HG02885 (cell line): ENCODE measurements at regions not wholly inside any gene's neighbourhood (a gene's known extent, or its start where the extent isn't known, plus 50 kb on each side); places are given as distances from the start of the nearest gene placed in this dataset.

Source experiments
- ATAC-seq: cut with Tn5 transposase; IDR thresholded peaks from one replicate; pipeline ENCODE4 v1.9.1; 2021; ENCODE audit warnings: mild to moderate bottlenecking; ENCODE audit not compliant: unreplicated experiment, poor library complexity

DNA sequence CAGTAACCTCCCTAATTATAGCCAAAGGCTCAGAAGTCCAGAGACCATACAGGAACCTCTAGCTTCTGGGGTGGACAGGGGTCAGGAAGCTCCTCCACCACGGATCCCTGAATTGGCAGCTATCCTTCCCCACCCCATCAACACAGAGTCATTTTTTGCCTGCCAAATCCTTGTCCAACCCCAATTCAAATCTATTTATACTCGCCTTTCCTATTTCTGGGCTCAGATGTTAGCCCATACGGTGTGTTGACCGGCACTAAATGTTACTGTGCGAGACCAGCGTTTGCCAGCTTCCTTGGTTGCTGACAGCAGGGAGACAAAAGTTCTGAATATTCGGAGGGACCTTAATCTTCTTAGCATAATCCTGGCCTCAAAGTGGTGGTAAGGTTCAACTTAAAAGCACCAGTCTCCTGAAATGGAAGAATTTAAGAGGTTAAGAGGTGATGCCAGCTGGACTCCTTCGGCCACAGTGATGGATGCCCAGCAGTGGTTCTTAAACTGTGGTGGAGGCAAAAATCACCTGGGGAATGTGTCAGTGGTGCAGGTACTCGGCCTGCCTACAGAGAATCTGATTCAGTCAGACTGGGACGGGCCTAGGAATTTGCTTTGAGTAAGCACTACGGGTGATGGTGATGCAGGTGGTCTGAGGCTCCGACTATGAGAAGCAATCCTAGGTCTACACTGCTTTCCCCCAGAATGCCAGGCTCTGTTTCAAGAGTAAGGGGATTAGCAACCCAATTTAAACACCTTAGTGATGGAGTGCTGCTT is 204.8 kb upstream of the MEF2C start:
- no peak for ATAC-seq

GRCh38 chr5:89087128-89087527 is 204.1 kb upstream of the MEF2C start:
- ATAC-seq = no peak

DNA sequence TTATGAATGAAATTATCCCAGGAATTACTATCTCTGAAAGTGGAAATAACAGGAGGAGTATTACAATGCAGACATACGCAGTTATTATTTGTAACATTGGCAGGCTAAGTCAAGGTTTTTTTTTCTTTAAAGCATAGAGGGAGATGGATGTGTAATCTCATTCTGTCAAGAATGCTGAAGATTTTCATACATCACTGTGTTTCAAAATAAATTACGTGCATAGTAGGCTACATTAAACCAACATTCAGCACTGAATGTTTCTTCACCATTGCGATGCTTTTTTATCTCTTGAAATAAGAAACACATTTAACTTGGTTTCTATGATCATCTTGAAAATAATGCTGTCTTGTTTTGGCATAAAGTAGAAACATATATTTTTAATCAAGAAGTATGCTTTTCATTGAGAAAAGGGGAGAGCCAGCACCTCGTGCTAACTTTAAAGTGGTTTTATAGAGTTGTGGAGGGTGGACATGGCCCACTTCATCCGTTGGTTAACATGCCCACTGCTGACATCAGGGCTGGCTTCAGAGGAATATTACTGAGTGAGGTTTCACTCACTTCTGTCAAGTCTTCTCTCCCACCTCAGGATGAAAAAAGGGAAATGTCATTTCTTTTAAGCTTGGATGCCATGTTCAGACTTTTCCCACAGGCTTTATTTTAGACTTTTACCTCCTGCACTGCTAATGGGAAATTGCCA is 203.6 kb upstream of the MEF2C start:
- ATAC-seq = no peak

GRCh38 chr5:89083791-89084190 is 200.8 kb upstream of the MEF2C start:
- ATAC-seq = no peak

- ATAC-seq = peak; percentile 64
These were observed 198.4 kb upstream of the MEF2C start for GRCh38 chr5:89081360-89081759.

DNA sequence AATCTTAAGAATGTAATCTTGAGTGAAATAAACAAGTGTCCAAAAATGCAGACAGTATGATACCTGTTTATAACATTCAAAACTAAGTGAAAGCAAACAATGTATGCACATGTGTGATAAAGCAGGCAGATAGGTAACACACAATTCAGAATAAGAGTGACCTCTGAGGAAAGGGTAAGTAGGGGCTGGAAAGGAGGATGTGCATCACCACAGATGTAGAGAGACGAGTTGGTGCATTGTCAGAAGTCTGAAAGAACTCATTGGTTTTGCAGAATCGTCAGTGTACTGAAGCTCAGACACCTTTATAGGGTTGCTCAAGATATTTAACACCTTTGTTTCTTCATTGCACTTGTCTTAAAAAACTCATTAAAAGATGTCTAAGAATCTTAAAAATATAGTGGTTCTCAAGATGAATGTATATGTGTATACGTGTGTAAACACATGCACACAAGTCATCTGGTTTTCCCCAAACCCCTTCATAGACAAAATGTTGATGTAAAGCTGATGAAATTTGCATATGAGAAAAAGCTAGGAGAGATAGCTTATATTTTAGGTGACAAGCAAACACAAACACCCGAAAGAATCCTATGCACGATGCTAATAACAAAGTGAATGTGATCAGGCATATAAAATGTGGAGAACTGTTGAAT is 197.6 kb upstream of the MEF2C start:
- ATAC-seq = no peak

DNA sequence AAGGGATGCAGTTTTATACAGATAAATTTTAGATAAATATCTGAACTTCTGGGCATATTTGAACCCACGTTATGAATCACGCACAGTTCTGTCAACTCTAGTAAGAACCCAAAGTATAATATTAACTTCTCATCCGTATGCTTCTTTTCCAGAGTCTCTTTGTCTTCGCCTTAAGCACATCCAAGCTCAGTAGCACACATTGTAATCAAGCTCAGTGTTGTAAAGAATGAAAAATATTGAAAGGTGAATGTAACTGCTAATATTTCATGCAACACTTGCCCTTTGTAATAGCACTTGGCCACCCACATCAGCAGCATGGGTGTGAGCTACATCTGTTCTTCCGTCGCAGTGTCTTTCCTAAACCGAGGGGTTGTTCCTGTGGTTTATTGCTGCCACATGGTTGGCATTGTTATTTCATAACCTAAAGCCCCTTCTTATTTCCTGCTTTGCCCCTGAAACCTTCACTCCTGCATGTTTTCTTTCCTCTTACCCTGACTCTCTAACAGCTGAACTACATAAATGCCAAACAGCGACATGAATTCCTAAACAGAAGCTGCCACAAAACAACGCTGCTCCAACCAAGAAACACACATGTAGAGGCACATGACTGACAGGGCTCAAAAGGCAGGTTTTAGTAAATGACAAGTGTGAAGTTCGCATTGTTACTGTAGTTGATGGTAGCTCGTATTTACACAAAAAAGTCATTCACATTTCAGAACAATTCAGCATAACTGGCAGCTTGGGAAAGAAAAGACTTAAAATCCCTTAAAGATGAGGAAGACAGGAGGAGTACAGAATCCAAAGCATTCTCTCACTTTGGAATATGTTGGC is 190.1 kb upstream of the MEF2C start:
- ATAC-seq = no peak

DNA sequence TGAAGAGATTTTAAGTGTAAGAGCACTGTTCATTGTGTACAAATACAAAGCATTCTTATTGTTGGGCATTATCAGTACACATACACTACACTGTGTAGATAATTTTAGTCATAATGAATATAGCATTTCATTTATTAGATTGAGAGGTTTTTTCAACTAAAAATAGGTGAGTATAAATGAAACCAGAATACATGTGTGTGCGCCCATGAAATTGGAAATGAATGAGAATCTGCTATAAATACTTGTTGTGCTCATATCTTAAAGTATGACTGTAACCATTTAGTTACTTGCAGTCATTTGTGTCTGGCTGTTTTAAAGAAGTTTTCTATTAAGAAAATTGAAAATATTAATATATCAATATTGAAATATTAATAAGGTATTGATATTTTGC is 189.0 kb upstream of the MEF2C start:
- peak; percentile 81 for ATAC-seq

DNA sequence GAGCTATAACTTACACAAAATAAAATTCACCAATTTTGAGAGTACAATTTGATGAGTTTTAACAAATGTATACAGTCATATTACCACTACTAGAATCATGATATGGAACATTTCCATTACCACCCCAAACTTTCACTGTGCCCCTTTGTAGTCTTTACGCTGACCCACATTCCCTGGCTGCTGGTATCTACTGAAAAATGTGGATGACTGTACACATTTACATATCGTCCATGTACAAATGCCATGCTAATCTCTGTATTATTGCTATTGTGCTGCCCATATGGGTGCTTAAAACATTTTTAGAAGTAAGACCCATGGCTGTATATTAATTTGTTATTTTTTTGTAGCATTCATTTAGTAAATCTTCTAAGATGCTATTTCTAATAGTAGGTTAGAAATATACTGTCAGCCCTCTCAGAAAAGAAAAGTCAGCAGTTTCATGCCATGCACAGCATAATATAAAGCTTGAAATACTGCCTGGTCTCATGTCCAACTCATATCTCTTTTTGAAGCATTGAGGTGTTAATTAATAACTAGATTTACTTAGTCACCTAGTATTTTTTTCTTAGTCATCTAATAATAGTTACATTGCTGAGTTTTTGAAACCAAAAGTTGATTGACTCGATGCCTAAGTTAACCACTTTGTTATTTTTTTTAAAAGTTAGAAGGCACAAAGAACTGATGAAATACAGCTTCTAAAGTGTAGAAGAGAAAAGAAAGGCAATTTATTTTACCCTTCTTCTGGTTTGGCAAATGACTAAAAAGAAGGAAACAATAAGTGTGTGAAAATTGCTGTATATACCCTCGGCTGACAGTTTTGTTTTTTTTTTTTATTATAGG is 188.3 kb upstream of the MEF2C start:
- peak; percentile 61 for ATAC-seq

DNA sequence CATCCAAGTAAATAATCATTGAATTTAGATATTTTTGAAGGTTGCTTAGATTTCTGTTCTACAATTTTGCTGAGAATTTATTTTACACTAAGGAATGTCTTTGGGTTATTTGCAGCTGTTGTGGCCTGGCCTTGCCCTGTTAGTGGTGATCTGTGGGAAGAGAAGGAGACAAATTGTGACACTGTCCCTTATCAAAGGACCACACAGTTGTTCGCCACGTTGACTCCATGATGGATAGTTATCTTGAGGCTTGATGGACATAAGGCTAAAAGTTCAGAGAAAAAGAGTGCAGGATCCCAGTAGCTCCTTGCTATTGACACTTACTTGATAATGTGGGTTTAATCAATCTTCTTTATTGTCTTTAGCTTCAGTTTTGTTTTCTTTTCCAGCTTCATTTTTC is 186.6 kb upstream of the MEF2C start:
- ATAC-seq = no peak

DNA sequence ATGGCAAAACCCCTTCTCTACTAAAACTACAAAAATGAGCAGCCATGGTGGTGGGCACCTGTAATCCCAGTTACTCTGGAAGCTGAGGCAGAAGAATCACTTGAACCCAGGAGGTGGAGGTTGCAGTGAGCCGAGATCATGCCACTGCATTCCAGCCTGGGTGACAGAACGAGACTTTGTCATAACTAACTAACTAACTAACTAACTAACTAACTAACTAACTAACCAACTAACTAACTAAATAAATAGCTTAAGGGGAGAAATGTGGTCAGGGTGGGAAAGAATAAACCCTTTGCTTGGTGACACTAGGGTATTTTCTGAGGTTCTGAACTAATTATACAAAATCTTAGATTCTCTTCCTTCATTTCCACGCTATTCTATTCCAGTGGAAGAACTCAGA is 184.4 kb upstream of the MEF2C start:
- ATAC-seq = no peak

- ATAC-seq = peak; percentile 91
These were observed 182.9 kb upstream of the MEF2C start for GRCh38 chr5:89065919-89066318.

GRCh38 chr5:89064736-89065135 is 181.8 kb upstream of the MEF2C start:
- no peak for ATAC-seq

DNA sequence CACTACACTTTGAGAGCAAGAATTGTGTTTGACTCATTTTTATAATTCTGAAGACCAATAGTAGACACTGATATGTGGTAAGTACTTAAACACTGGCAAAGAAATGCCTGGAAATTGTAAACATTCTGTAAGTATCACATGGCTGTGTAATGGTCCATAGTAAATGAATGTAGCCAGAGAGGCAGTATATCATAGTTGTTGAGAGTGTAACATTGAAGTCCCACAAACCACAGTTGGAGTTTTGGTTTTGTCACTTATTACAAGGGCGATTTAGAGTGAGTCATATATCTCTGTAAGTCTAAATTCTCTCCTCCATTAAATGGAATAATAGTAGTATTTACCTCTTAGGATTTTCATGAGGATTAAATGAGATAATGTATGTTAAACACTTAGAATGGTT is 181.1 kb upstream of the MEF2C start:
- ATAC-seq = peak; percentile 48

DNA sequence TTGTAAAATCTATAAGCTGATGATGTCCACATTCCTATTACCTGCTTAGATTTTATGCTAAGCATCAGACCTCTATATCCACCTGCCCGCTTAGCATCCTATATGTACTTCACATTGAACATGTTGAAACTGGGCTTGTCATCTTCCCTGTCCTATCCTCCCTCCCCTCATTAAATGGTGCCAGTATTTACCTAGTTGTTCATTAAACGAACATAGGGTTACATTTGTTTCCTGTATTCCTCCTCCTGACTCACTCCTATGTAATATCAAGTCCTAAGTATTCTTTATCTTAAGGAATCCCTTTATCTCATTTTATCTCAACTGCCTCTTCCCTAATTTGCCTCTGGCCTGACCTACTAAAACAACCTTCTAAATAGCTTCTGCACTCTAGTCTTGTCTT is 177.8 kb upstream of the MEF2C start:
- no peak for ATAC-seq

DNA sequence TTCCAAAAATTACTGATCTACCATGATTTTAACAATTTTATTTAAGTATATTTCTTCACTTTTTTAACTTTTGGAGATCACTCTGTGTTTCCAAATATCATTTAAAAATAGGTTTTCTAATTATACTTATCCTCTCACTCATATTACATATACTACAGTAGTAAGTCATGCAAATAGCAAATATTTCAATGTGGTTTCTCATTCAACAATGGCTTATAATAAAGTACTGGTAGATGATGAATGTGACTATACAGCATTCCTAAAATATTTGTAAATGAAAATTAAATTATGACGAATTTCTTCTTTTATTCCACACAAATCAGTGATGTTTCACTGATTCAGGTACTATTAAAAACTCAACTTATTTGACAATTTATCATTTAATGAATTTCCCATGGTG is 176.3 kb upstream of the MEF2C start:
- no peak for ATAC-seq

GRCh38 chr5:89055695-89056085 is 172.7 kb upstream of the MEF2C start:
- no peak for ATAC-seq

GRCh38 chr5:89055015-89055694 is 172.2 kb upstream of the MEF2C start:
- no peak for ATAC-seq

- no peak for ATAC-seq
These were observed 170.6 kb upstream of the MEF2C start for GRCh38 chr5:89053547-89053946.
